DMS114 treated with DMSO at 0.1 percent for 48 hours (cell line): ENCODE measurements at regions not wholly inside any gene's neighbourhood (a gene's known extent, or its start where the extent isn't known, plus 50 kb on each side); places are given as distances from the start of the nearest gene placed in this dataset.

Source experiments
- DNase-seq: peaks from one replicate; lab custom pipeline; 2025; ENCODE audit not compliant: unreplicated experiment; lab: John Stamatoyannopoulos, UW

GRCh38 chr2:128714285-128714684 is 395.6 kb upstream of the HS6ST1 start:
- DNase-seq, result no peak

GRCh38 chr2:128714851-128715312 is 396.2 kb upstream of the HS6ST1 start:
- DNase-seq, result no peak

GRCh38 chr2:128715360-128715759 is 396.7 kb upstream of the HS6ST1 start:
- no peak for DNase-seq

- DNase-seq, result no peak
Observed at GRCh38 chr2:128716299-128716721, 397.6 kb upstream of the HS6ST1 start.

- no peak for DNase-seq
Observed at GRCh38 chr2:128717758-128718710, 399.4 kb upstream of the HS6ST1 start.

DNA sequence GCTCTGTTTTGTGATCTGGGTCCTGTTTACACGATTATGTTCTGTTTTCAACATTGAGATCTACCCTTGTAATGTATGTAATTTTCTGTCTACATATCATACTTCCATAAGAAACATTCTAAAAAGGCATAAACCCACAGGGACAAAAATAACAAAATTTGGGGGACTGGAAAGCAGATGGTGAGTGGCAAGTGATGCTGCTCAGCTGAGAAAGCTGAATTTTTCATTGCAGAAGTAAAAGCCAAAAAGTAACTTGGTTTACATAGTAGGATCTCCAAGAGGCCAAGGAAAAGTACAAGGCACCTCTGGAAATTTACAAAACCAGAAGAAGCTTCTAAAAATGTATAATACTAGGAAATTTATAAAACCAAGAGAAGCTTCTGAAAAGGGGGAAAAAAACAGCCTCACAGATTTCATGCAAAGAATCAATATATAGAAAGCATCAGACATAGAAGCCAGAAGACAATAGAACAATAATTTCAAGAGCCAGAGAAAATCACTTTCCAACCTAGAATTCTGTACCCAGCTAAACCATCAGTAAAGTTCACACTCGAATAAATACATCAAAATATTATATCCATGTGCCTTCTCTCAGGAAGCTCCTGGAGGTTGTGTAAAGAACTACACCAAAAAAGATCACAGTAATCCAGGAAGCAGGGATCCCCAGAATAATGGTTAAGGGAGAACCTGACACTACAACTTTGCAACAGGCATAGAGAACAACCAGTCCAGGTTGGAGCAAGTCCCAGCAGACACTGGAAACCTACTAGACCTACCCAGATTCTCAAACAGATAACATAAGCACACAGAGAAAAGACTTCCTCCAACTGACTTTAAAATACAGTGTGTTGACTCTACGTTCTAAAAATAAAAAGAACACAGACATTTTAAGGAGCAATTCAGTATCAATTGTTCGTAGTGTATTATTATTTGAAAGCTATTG is 401.7 kb upstream of the HS6ST1 start:
- no peak for DNase-seq

- DNase-seq, result no peak
Observed at GRCh38 chr2:128721096-128721495, 402.4 kb upstream of the HS6ST1 start.

GRCh38 chr2:128722489-128722888 is 403.8 kb upstream of the HS6ST1 start:
- DNase-seq, result no peak

- no peak for DNase-seq
Observed at GRCh38 chr2:128724547-128724946, 405.9 kb upstream of the HS6ST1 start.

GRCh38 chr2:128724972-128725371 is 406.3 kb upstream of the HS6ST1 start:
- no peak for DNase-seq

DNA sequence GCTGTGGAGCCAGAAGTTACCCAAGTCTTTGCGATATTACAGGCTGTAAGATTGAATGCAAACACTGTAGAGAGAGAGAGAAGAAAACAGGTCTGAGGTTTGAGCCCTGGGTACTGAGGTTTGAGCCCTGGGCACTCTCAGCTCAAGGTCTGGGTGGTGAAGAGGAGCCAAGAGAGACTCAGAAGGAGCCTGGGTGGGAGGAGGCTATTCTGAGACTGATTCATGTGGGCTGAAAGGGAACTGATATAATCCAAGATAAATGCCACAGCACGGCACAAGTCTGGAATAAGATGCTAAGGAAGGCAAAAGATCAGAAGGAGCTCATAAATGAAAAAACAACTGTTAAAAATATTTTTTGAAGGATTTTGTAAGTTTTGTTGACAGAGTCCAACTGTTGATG is 407.6 kb upstream of the HS6ST1 start:
- DNase-seq, result no peak

DNA sequence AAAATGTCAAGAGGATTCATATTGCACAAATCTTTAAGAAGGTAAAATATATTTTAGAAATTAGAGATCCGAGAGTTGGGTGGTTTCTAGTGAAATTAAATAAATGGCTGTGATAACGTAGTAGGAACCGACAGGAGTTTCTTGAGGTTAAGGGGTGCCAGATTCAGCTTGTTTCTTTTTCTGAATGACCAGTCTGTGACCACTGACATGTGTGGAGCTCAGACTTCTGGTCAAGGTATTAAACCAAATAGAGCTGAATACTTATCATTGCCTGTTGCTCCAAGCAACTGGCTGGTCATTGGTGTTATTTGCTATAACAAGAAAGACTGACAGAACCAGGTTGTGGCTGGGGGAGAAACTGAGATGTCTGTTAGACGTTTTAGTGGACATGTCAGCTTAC is 408.2 kb upstream of the HS6ST1 start:
- DNase-seq, result no peak

DNA sequence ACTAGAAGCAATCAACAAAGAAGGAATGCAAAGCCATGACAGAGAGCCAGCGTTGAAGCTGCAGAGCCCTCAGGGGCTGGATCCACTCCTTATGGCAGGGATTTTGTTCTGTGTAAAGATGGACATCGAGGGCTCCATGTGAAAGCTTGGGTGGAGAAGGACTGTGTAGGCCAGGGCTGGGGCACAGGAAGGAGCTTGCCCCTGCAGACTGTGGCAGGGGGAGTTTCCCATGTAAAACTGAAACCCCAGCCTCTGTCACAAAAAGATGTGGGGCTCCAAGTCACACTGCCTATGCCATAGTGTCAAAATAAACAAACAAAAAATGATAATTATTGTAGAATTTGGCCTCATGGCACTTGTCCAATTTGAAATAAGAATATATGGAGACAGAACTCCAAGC is 408.7 kb upstream of the HS6ST1 start:
- no peak for DNase-seq

DNA sequence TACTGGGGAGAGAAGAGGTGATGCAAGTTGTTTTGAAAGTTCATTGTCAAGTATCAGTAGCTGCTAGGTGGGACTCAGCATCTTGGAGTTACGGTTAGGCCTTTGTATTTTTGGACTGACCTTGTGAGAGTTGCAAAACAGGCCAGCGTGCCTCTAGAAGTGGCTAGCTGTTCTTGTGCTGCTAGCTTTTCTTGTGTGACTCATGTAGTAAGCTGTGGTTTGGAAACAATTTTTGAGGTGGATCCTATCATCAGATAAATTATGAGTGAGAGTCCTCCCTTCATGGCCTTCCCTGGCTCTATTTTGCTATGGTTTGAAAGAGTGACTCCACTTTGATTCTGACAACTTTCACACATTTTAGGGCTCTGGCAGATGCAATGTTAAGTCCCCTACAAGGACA is 409.2 kb upstream of the HS6ST1 start:
- DNase-seq, result no peak

DNA sequence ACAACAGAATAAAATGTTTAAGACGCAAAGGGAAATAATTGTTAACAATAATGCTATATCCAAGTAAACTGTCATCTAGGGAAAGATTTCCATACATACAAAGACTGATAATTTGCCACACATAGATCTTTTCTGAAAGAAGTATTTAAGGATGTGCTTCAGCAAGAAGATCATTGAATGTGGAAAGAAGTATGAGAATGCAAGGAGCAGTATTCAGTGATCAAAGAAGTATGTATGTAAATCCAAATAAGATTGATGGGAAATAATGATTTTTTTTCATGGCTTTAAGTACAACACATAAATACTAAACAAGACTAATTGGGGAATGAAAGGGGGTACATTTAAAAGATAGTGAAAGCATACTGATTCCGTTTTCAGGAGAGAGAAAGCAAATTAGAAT is 410.4 kb upstream of the HS6ST1 start:
- no peak for DNase-seq

DNA sequence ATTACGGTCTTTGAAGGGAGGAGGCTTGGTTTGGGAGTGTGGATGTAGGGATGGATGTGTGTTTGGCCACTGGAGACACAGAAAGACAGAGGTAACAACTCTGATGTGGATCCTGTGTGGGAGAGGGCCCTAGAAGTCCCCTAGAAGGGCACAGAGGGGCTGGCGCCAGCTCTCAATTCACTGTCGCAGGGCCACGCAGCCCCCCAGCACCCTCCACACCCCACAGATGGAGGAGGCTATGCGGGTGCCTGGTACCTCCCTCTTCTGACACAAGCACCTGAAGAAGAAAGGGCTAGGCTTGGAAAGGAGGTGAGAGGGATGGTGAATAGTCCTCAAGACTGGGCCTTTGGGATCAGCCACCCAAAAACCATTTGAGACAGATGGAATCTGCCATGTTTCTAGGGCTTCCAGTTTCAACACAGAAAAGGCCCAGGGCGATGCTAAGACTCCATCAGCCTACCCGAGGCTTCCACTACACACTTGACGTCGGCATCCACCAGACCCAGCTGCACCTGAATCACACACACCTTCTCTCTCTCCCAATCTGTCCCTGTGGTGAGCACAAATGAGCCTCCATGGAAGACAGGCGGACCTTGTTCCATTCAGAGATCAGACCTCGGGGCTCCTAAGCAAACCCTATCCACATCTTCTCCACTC is 413.5 kb upstream of the HS6ST1 start:
- no peak for DNase-seq

DNA sequence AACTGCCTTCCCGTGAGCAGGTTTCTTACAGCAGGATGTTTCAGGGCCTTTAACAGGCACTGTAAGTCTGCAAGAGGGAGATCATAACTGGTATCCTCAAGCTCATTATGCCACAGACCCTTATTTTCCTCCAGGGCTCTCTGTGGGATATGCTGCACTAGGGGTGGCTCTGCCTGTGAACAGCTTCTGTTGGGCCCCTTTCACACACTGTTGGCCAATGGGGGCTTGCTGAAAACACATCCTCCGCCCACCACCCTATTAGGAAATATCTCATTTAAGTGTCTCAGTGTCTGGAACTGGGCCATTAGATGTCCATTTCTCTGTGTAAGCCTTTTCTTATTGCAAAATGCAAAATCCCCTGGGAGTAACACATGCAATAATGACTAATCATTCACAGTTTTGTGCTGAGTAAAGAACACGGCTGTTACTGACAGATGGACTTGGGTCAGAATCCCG is 414.3 kb upstream of the HS6ST1 start:
- DNase-seq, result no peak

DNA sequence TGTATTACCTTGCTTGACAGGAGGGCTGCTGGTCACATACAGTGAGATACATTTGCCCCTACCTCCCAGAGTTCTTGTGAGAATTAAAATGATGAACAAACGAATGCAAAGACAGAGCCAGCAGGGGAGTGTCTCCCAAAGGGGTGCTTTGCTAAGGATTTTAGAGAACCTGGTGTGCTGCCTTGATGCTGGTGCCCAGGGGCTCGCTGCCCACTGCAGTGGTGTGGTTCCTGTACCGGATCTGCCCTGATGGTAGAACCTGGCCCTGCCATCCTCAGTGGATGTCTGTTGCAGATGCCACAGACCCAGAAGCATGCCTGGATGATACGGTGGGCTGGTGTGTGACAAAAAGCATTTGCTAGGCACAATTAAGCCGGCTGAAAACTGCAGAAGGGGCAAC is 414.8 kb upstream of the HS6ST1 start:
- no peak for DNase-seq

DNA sequence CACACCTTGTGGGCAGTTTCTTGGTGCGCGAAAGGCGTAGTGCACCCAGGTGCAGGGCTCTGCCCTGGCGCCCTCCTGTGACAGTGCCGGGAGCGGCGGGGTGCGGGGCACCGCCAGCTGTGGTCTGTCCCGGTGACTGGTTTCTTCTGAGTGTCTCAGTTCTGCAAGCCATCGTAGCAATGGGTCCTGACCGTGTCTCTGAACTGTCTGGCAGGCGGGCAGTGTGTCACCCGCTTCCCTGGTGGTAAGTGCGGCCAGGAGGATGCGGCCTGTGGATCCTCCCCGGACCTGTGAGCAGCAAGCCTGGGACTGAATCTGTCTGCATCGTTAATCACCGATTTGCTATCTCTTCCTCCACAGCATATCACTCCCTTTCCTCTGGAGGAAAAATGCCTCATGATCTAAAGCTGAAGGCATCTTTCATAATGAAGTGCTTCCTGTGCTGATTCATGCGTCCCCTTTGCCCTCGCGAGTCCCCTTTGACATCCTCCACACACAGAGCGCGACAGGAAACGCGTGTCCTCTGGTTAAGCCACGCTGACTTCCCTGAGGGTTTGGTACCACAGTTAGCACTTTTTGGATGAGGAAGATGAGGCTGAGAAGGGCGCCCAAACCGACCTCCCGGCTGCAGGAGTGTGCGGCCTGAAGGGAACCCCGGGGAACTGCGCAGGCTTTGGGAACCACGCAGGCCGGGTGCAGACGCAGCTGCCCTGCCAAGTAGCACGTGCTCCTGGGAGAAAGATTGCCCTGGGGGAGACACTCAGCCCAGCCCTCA is 416.0 kb upstream of the HS6ST1 start:
- DNase-seq, result no peak

DNA sequence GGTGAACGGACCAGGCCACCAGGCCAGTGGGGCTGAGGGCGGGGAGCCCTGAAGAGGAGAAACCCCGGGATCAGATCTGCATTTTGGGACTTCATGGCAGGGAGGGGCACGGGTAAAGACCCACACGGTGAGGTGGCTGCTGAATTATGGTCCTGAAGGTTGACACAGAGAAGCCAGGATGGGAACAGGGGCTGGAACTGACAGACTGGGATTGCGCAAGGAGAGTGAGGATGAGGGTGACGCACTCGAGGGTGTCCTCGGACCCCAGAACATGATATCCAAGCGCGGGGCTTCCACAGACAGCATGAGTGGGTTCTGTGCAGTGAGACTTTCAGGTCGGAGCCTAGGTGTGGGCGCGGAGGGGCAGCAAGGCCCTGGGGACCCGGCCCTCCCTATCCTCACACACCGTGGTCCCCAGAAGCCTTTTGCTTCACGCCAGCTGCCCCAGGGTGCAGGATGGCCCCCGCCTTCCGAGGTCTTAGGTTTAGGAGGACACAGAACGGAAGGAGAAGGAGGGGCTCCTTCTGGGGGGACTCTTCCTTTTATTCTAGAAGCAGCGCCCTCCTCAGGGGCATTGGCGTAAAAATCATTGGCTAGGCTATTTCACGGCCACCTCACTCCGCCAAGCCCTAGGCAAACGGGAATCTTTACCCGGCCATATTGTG is 416.8 kb upstream of the HS6ST1 start:
- DNase-seq, result no peak
